HG02610 (cell line): ENCODE measurements at regions not wholly inside any gene's neighbourhood (a gene's known extent, or its start where the extent isn't known, plus 50 kb on each side); places are given as distances from the start of the nearest gene placed in this dataset.
"Not testable (repeated sequence)": the region's sequence is repeated elsewhere in the genome, so short reads cannot be mapped to it uniquely, and the experiment has no call there.

ENCODE experiments used
- ATAC-seq: cut with Tn5 transposase; IDR thresholded peaks from one replicate; pipeline ENCODE4 v1.9.1; 2021; ENCODE audit warnings: mild to moderate bottlenecking, moderate library complexity; ENCODE audit not compliant: unreplicated experiment

DNA sequence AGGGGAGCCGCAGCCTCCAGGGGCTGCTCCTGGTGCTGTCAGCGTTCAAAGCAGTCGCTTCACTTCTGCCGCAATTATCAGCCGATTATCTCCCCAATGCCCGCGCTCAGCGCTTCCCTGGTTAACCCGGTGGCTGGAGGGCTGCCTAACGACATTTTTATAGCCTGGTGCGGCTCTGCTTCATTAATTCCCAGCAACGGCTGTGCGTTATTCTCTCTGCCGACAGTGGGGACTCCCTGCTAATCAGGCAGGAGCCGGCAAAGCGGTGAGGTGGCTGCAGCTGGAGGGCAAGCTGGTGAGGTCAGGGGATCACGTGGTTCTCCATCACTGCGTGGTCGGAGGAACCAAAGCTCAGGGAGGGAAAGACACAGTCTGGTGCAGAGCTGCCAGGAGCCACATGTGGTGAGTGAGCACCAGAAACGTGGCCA lies 62.9 kb downstream of the GLRX5 start:
- ATAC-seq, result peak; percentile 51

GRCh38 chr14:95601650-95602049 lies 66.8 kb downstream of the GLRX5 start:
- ATAC-seq, result no peak

DNA sequence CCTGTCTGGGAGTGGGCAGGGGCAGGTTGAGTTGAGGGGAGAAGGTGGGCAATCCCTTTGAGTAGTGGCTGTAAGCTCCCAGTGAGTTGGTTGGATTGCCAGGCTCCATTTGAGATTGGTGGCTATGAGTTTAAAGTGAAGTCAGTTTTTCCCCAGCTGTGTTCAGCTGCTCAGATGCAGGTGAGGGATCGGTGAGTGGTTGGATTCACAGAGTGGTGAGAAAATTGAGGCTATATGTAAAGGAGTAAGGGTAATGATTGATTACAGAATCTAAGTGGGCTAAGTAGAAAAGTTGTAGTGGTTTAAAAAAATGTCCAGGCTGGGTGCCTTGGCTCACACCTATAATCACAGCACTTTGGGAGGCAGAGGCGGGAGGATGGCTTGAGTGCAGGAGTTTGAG lies 68.6 kb downstream of the GLRX5 start:
- ATAC-seq, result no peak

GRCh38 chr14:95606266-95606665 lies 71.4 kb downstream of the GLRX5 start:
- no peak for ATAC-seq

DNA sequence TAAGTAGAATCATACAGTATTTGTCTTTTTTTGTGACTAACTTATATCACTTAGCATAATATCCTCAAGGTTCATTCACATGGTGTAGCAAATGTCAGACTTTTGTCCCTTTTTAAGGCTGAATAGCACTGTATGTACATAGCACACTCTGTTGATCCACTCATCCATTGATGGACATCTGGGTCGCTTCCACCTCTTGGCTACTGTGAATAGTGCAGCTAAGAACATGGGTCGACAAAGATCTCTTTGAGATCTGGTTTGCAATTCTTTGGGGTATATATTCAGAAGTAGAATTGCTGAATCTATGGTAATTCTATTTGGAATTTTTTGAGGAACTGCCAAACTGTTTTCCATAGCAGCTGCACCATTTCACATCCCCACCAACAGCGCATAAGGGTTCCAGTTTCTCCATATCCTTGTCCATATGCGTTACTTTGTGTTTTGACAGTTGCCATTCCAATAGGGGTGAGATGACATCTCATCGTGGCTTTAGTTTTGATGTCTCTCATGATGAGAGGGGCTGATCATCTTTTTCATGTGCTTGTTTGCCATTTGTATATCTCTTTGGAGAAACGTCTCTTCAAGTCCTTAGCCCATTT lies 73.9 kb downstream of the GLRX5 start:
- no peak for ATAC-seq

DNA sequence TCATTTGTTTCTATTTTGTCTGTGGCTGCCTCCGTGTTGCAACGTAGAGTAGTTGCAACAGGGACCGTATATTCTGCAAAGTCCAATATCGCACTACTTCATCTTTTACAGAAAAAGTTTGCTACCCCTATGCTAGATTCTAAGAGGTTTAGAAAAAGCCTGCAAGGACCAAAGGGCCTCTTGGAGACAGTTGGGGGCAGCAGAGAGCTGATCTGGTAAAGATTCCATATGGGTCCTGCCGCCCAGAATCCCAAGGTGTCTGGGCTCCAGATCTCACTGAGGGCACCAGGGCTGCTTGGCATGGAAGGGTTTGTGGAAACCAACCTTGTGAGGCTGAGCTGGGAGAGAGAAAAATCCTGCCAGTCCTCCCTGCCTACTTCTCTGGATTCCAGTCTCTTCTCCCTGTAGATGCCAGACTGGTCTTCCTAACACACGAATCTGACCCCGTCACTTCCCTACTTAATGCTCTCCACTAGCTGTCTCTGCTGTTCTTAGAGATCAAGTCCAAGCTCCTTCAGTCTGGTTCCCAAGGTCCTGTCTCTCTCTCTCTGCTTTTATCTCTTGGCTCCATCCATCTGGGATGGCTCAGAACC lies 74.6 kb downstream of the GLRX5 start:
- no peak for ATAC-seq

DNA sequence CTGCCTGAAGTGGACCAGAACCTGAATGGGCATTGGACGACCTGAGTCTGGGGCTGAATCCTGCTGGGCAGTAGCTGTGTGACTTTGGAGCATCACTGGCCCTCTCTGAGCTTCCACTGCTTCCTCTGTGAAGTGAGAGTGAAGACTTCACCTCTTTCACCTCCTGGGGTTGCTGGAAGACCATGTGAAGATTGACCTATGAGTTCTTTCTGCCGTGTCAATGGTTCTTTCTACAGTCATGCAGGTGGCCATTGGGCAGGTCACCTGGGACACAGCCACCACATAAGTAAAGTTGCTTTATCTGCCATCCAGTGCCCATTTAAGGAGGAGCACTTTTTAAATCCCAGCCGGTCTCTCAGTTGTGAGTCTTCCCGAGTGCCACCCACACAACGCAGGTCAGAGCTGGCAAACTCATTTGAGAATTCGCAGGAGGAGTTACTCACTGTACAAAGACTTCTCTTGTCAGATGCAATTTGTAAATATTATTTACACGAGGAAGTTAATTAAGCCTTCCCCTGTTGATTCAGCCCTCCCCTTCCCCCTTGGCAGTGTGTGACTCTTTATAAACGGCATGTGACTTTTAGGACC lies 74.8 kb upstream of the TCL1B start:
- ATAC-seq, result no peak

GRCh38 chr14:95614349-95614748 lies 71.9 kb upstream of the TCL1B start:
- ATAC-seq, result no peak

GRCh38 chr14:95616745-95617144 lies 69.5 kb upstream of the TCL1B start:
- ATAC-seq, result no peak

GRCh38 chr14:95619785-95620417 lies 66.3 kb upstream of the TCL1B start:
- ATAC-seq, result no peak

DNA sequence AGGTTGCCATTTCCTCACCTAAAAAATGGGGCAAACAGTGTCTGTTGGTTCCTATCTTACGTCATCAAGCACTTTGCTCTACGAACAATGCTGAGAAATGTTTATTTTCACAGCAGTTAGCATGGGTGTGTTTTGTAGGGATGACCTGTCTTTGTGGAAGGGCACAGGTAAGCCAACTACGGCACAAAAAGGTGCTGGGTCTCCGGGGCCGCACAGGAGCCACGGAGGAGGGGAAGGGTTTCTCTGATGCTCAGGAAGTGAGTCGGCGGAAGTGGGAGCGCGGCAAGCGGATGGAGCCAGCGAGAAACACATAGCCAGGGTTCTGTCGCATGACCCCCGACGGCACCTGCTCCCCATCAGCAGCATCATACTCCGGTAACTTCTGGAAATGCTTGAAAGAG lies 65.6 kb upstream of the TCL1B start:
- no peak for ATAC-seq

DNA sequence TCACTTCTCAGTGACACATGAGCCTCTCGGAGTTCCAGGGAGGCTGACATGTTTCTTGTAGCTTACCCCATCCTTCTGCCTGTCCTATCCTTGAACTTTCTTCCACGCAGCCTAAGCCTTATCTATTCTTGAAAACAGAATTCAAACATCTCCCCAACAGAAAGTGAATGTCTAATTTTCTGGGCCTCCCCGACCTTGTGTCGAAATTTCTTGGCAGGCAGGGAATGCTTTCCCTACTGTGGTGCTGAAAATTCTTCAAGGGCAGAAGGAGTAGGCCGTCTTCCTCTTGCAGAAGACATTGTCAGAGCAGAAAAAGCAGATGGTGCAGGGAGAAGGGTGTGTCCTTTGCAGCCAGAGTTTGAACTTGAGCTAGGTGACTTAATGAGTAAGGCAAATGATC lies 63.0 kb upstream of the TCL1B start:
- no peak for ATAC-seq

- not testable (repeated sequence) for ATAC-seq
These were observed 60.5 kb upstream of the TCL1B start for GRCh38 chr14:95625710-95626109.

GRCh38 chr14:95635051-95635450 lies 51.2 kb upstream of the TCL1B start:
- no peak for ATAC-seq
